ENCODE measurements at regions not wholly inside any gene's neighbourhood (a gene's known extent, or its start where the extent isn't known, plus 50 kb on each side); places are given as distances from the start of the nearest gene placed in this dataset.

DNA sequence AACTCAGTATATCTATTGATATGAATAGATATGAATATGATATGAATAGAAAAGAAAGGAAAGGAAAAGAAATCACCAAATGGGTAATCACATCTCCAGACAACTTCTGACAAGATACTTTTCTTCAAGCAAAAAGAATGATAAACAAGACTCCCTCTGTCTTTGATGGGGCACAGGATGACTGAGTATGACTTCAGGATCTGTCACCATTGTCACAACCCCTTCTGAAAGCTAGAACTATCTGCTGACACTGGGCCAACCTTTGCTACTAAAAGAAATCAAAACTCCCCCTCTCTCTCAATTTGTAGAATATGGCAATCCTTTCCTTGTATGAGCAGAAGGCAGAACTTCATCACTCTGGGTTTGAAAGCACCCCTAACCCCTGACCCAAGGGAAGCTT lies 267.2 kb upstream of the RASGEF1B start:
- ChIA-PET POLR2A (no interaction called here), RAD21 (ENCODE audit: unreplicated experiment) (no interaction called here), SMC1A (ENCODE audit: uncharacterized antibody, unreplicated experiment) (no interaction called here), CTCF (interaction anchor here (0.5 kb wide), 1 partner anchor 73 kb away, joined by 3 read pairs; no protein-coding TSS in a partner anchor)
- Histone ChIP-seq H3K27ac (ENCODE audit: control insufficient read depth, insufficient read depth) (no peak overlapping the region), H3K4me3 (no peak overlapping the region), H3K9me3 (replicated peaks; ENCODE audit: control insufficient read depth, insufficient read depth, low read length) (no peaks in the 10 kb centered on the region), H2AFZ (ENCODE audit: control insufficient read depth, low read depth, low read length) (no peak overlapping the region), H3K36me3 (ENCODE audit: control insufficient read depth in 2 of 2, insufficient read depth in 2 of 2, low read length in 1 of 2) (no peaks in the 10 kb centered on the region), H3K79me2 (ENCODE audit: control insufficient read depth, insufficient read depth, low read length) (no peaks in the 10 kb centered on the region), H3K4me2 (ENCODE audit: control insufficient read depth, insufficient read depth) (no peak overlapping the region), H3K9ac (ENCODE audit: control insufficient read depth, insufficient read depth, low read length) (no peak overlapping the region), H3K27me3 (replicated peaks in 1 of 2; ENCODE audit: control insufficient read depth in 2 of 2, insufficient read depth in 2 of 2, low read length in 1 of 2) (no peaks in the 10 kb centered on the region), H4K20me1 (ENCODE audit: control insufficient read depth, insufficient read depth) (no peaks in the 10 kb centered on the region), H3K4me1 (ENCODE audit: control insufficient read depth, insufficient read depth, low read length) (no peaks in the 10 kb centered on the region)
- DNase-seq (ENCODE audit: low read depth, low spot score) = no peak
- intact Hi-C loops (cut with micrococcal nuclease; ENCODE audit: unreplicated experiment) (no loop called here), in situ Hi-C loops (cut with MboI) (no loop called here)
- ATAC-seq = no peak
- TF ChIP-seq ASH2L (IDR thresholded peaks at IDR 0.05; ENCODE audit: borderline replicate concordance, low read depth) (no peak), RB1 (IDR thresholded peaks at IDR 0.05; ENCODE audit: borderline replicate concordance) (no peak), WRNIP1 (IDR thresholded peaks at IDR 0.05; ENCODE audit: borderline replicate concordance, low read depth, low read length) (no peak), EZH2 (IDR thresholded peaks at IDR 0.05; ENCODE audit: borderline replicate concordance, control insufficient read depth, low read depth, low read length) (no peak), SPI1 (IDR thresholded peaks at IDR 0.05; ENCODE audit: borderline replicate concordance, insufficient read depth, low read depth, low read length) (no peak), PAX5 (IDR thresholded peaks at IDR 0.05; ENCODE audit: borderline replicate concordance, low read depth, low read length) (no peak), ZBED1 (IDR thresholded peaks at IDR 0.05; ENCODE audit: borderline replicate concordance) (no peak), FOXM1 (IDR thresholded peaks at IDR 0.05; ENCODE audit: low read depth, low read length) (no peak), CREM (IDR thresholded peaks at IDR 0.05; ENCODE audit: low read depth) (no peak), CEBPB (IDR thresholded peaks at IDR 0.05; ENCODE audit: borderline replicate concordance in 1 of 2, low read depth in 2 of 2, low read length in 2 of 2) (no peak), ZNF384 (IDR thresholded peaks at IDR 0.05; ENCODE audit: borderline replicate concordance, low read depth, low read length) (no peak)
- TF ChIP-seq, protein P1, sequence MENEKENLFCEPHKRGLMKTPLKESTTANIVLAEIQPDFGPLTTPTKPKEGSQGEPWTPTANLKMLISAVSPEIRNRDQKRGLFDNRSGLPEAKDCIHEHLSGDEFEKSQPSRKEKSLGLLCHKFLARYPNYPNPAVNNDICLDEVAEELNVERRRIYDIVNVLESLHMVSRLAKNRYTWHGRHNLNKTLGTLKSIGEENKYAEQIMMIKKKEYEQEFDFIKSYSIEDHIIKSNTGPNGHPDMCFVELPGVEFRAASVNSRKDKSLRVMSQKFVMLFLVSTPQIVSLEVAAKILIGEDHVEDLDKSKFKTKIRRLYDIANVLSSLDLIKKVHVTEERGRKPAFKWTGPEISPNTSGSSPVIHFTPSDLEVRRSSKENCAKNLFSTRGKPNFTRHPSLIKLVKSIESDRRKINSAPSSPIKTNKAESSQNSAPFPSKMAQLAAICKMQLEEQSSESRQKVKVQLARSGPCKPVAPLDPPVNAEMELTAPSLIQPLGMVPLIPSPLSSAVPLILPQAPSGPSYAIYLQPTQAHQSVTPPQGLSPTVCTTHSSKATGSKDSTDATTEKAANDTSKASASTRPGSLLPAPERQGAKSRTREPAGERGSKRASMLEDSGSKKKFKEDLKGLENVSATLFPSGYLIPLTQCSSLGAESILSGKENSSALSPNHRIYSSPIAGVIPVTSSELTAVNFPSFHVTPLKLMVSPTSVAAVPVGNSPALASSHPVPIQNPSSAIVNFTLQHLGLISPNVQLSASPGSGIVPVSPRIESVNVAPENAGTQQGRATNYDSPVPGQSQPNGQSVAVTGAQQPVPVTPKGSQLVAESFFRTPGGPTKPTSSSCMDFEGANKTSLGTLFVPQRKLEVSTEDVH (IDR thresholded peaks at IDR 0.05; ENCODE audit: low read depth, partially characterized antibody) = no peak
- no peak for FAIRE-seq
- BruUV-seq (replicated peaks) = no TSS peak

Data from GM12878 (cell line).